PC-3 (cell line): ENCODE measurements at regions not wholly inside any gene's neighbourhood (a gene's known extent, or its start where the extent isn't known, plus 50 kb on each side); places are given as distances from the start of the nearest gene placed in this dataset.

Experiments used
- ATAC-seq: fragments of 200-7000 bp; cut with Tn5 transposase; 2 replicates; pipeline ENCODE4 v1.9.1; 2020; ENCODE audit warnings: mild to moderate bottlenecking, moderate library complexity
- BruUV-seq: library from RNA; stranded (reverse); fragments of 400-500 nt; replicated peaks from 2 replicates; lab custom pipeline; 2021; lab: Mats Ljungman, UMichigan
- CTCF ChIA-PET: fragments of 300-600 bp; sonication (Branson Sonifier 250); formaldehyde crosslinking; loops from one replicate; lab custom pipeline; 2022; ENCODE audit warnings: antibody characterized with exemption; lab: Charles Lee
- POLR2A ChIA-PET: fragments of 300-600 bp; sonication (Branson Sonifier 250); formaldehyde crosslinking; loops from one replicate; lab custom pipeline; 2022; ENCODE audit warnings: antibody characterized with exemption; ENCODE audit not compliant: unreplicated experiment; lab: Charles Lee
- DNase-seq: peaks from one replicate; pipeline ENCODE4 v3.0.0-alpha.2; 2015
- H2AFZ ChIP-seq: fragments of 300-600 bp; sonication (generic); 2 replicates; pipeline ENCODE4 v1.6.0; 2016; ENCODE audit warnings: antibody characterized with exemption, low read length
- H3F3A ChIP-seq: fragments of 300-600 bp; sonication (generic); one replicate; pipeline ENCODE4 v1.6.0; 2017; ENCODE audit warnings: antibody characterized with exemption, low read length, control low read depth, mild to moderate bottlenecking; ENCODE audit not compliant: unreplicated experiment
- H3K27ac ChIP-seq: fragments of 300-600 bp; sonication (generic); 2 replicates; pipeline ENCODE4 v1.5.1; 2016; ENCODE audit warnings: mild to moderate bottlenecking, low read length
- H3K27me3 ChIP-seq: fragments of 300-600 bp; sonication (generic); 2 replicates; pipeline ENCODE4 v1.6.1; 2016; ENCODE audit warnings: low read length, mixed read lengths
- H3K36me3 ChIP-seq: fragments of 300-600 bp; sonication (generic); 2 replicates; pipeline ENCODE4 v1.6.1; 2016; ENCODE audit warnings: low read depth, mixed run types, low read length, mixed read lengths
- H3K4me1 ChIP-seq: fragments of 300-600 bp; sonication (generic); 2 replicates; pipeline ENCODE4 v1.5.1; 2016; ENCODE audit warnings: low read length; ENCODE audit not compliant: insufficient read depth
- H3K4me2 ChIP-seq: fragments of 300-600 bp; sonication (generic); 2 replicates; pipeline ENCODE4 v1.6.0; 2016; ENCODE audit warnings: low read length
- H3K4me3 ChIP-seq: fragments of 300-600 bp; sonication (generic); 2 replicates; pipeline ENCODE4 v1.5.1; 2016; ENCODE audit warnings: mild to moderate bottlenecking, low read length, mixed read lengths
- H3K79me2 ChIP-seq: fragments of 300-600 bp; sonication (generic); 2 replicates; pipeline ENCODE4 v1.6.1; 2017; ENCODE audit warnings: low read length, mixed read lengths
- H3K9ac ChIP-seq: fragments of 300-600 bp; sonication (generic); 2 replicates; pipeline ENCODE4 v1.6.0; 2016; ENCODE audit warnings: mild to moderate bottlenecking, low read length
- H3K9me2 ChIP-seq: fragments of 300-600 bp; sonication (generic); replicated peaks from 2 replicates; pipeline ENCODE4 v1.6.1; 2016; ENCODE audit warnings: mixed run types, low read length, mixed read lengths
- H3K9me3 ChIP-seq: fragments of 300-600 bp; sonication (generic); 2 replicates; pipeline ENCODE4 v1.6.1; 2016; ENCODE audit warnings: low read length, mixed read lengths
- H4K20me1 ChIP-seq: fragments of 300-600 bp; sonication (generic); 2 replicates; pipeline ENCODE4 v1.6.1; 2016; ENCODE audit warnings: low read length, mixed read lengths
- EZH2 ChIP-seq: fragments of 300-600 bp; sonication (generic); IDR thresholded peaks from one replicate; pipeline ENCODE4 v1.6.1; 2017; ENCODE audit warnings: antibody characterized with exemption, mild to moderate bottlenecking, low read length; ENCODE audit not compliant: unreplicated experiment
- EZH2phosphoT487 ChIP-seq: fragments of 300-600 bp; sonication (generic); IDR thresholded peaks from 2 replicates; pipeline ENCODE4 v1.6.1; 2018; ENCODE audit warnings: mild to moderate bottlenecking, antibody characterized with exemption, low read length, borderline replicate concordance
- intact Hi-C: fragments of 100-400 bp; cut with micrococcal nuclease; formaldehyde crosslinking; loops from 2 replicates; pipeline ENCODE4 v1.9.0; 2023
- TF ChIP-seq, protein P1 (sequence below): fragments of 300-600 bp; sonication (generic); conservative IDR thresholded peaks from 2 replicates; pipeline ENCODE4 v1.5.1; 2017; ENCODE audit warnings: antibody characterized with exemption, low read depth, mild to moderate bottlenecking, low read length

DNA sequence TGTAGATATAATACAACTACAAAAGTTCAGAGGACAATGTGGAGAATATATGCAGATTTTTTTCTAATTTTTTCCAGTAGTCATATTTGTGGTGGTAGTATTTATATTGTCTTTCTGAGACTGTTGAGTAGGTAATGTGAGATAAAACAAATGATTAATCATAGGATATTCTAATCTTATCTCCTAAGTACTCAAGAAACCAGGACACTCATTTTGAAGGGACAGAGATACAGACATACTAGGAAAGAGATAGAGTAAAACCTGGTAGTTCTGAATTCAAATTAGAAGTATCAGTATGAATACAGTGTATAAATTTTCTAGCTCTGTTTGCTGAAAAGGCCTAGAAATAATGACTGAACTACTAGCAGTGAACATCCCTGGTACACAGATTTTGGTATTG, 141.7 kb upstream of the ASIC2 start:
- Histone ChIP-seq H3K79me2 (no peaks in the 10 kb centered on the region), H3K9ac (no peak overlapping the region), H3K9me3 (no peaks in the 10 kb centered on the region), H3K4me3 (no peak overlapping the region), H3K4me2 (no peak overlapping the region), H3F3A (no peaks in the 10 kb centered on the region), H3K9me2 (no peaks in the 10 kb centered on the region), H2AFZ (no peak overlapping the region), H3K27ac (no peak overlapping the region), H3K36me3 (no peaks in the 10 kb centered on the region), H3K27me3 (no peaks in the 10 kb centered on the region), H3K4me1 (no peaks in the 10 kb centered on the region), H4K20me1 (no peaks in the 10 kb centered on the region)
- intact Hi-C loops = no loop called here
- no peak for DNase-seq
- no TSS peak for BruUV-seq
- ATAC-seq = no peak
- ChIA-PET CTCF (no interaction called here), POLR2A (no interaction called here)
- TF ChIP-seq EZH2 = no peak
- no peak for TF ChIP-seq EZH2phosphoT487
- TF ChIP-seq, protein P1, sequence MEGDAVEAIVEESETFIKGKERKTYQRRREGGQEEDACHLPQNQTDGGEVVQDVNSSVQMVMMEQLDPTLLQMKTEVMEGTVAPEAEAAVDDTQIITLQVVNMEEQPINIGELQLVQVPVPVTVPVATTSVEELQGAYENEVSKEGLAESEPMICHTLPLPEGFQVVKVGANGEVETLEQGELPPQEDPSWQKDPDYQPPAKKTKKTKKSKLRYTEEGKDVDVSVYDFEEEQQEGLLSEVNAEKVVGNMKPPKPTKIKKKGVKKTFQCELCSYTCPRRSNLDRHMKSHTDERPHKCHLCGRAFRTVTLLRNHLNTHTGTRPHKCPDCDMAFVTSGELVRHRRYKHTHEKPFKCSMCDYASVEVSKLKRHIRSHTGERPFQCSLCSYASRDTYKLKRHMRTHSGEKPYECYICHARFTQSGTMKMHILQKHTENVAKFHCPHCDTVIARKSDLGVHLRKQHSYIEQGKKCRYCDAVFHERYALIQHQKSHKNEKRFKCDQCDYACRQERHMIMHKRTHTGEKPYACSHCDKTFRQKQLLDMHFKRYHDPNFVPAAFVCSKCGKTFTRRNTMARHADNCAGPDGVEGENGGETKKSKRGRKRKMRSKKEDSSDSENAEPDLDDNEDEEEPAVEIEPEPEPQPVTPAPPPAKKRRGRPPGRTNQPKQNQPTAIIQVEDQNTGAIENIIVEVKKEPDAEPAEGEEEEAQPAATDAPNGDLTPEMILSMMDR = no peak

DNA sequence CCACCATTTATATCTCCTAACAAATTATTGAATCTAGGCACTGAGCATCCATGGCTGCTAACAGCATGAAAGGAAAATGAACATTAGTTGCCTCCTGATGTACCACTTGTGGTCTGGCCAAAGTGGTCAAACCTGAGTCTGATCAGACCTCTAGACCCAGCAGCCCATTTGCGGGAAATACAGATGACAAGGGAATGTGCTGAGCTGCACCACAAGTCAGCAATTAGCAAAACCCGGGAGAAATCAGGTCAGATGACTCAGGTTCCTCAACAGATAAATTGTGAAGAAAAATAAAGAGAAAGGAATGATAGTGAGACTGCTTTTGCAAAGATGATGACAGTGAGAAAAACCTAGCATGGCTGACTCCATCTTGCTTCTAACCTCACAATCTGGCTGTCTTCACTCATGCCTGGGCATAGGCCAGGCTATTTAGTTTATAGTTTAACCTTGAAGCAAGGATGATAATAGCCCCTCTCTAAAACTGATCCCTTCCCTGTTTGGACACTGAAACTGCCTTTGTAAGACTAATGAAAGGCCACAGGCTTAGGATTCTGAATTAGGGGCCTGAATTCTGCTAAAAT, 142.7 kb upstream of the ASIC2 start:
- no peaks in the 10 kb centered on the region for H4K20me1 ChIP-seq
- ChIA-PET CTCF (no interaction called here), POLR2A (no interaction called here)
- H3K9me2 ChIP-seq = no peaks in the 10 kb centered on the region
- H2AFZ ChIP-seq = no peak overlapping the region
- H3K4me2 ChIP-seq = no peak overlapping the region
- BruUV-seq = no TSS peak
- no peak for DNase-seq
- no peak overlapping the region for H3K27ac ChIP-seq
- no peak for ATAC-seq
- no peaks in the 10 kb centered on the region for H3K4me1 ChIP-seq
- H3K79me2 ChIP-seq = no peaks in the 10 kb centered on the region
- no peak overlapping the region for H3K4me3 ChIP-seq
- H3F3A ChIP-seq = no peaks in the 10 kb centered on the region
- no peaks in the 10 kb centered on the region for H3K36me3 ChIP-seq
- no peak for TF ChIP-seq EZH2
- TF ChIP-seq, protein P1 = no peak
- TF ChIP-seq EZH2phosphoT487 = no peak
- intact Hi-C loops = no loop called here
- no peak overlapping the region for H3K9ac ChIP-seq
- H3K9me3 ChIP-seq = no peaks in the 10 kb centered on the region
- H3K27me3 ChIP-seq = no peaks in the 10 kb centered on the region

DNA sequence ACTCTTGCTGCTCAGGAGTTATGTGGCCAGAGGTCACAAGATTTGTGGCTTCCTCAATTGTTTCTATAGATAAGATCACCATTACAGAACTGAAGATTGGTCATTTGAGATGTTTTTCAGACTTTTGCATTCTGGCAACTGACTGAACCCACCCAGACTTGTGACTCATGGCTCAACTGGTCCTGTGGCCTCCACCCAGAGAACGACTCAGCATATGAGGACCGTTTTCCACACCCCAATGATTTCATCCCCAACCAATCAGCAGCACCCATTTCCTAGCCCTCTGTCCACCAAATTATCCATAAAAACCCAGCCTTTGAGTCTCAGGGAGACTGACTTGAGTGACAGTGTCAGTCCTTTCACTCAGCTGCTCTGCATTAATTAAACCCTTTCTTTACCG, 143.2 kb upstream of the ASIC2 start:
- Histone ChIP-seq H3K4me3 (no peak overlapping the region), H3K4me1 (no peaks in the 10 kb centered on the region), H3K27ac (no peak overlapping the region), H2AFZ (no peak overlapping the region), H3K36me3 (no peaks in the 10 kb centered on the region), H4K20me1 (no peaks in the 10 kb centered on the region), H3K27me3 (no peaks in the 10 kb centered on the region), H3K9me3 (no peaks in the 10 kb centered on the region), H3K4me2 (no peak overlapping the region), H3K9me2 (no peaks in the 10 kb centered on the region), H3K9ac (no peak overlapping the region), H3K79me2 (no peaks in the 10 kb centered on the region), H3F3A (no peaks in the 10 kb centered on the region)
- CTCF ChIA-PET = no interaction called here
- DNase-seq = no peak
- no peak for ATAC-seq
- no TSS peak for BruUV-seq
- TF ChIP-seq, protein P1 = no peak
- TF ChIP-seq EZH2 = no peak
- intact Hi-C loops = no loop called here
- POLR2A ChIA-PET = no interaction called here
